H1 (cell line): ENCODE measurements at regions not wholly inside any gene's neighbourhood (a gene's known extent, or its start where the extent isn't known, plus 50 kb on each side); places are given as distances from the start of the nearest gene placed in this dataset.

ENCODE experiments used
- CTCF ChIA-PET: fragments of 300-600 bp; sonication (Branson Sonifier 250); formaldehyde crosslinking; loops from one replicate; lab custom pipeline; 2021; ENCODE audit not compliant: partially characterized antibody; lab: Charles Lee
- POLR2A ChIA-PET: fragments of 300-600 bp; sonication (Branson Sonifier 250); formaldehyde crosslinking; loops from one replicate; lab custom pipeline; 2021; ENCODE audit warnings: inconsistent platforms; ENCODE audit not compliant: partially characterized antibody; lab: Charles Lee
- DNase-seq, 2 experiments: peaks; one replicate each; pipeline versions ENCODE4 v3.0.0 to v3.0.0-alpha.2; 2010 to 2022; ENCODE audit warnings: low spot score in 2 of 2, low read depth in 1 of 2, mixed read lengths in 1 of 2
- FAIRE-seq: peaks from 2 replicates; lab custom pipeline; 2011; peaks lifted over from hg19 to GRCh38; lab: Jason Lieb, UNC
- H2AFZ ChIP-seq: 2 replicates; pipeline ENCODE4 v1.8.1; 2012; ENCODE audit warnings: low read length, inconsistent platforms
- H2AK5ac ChIP-seq: 2 replicates; pipeline ENCODE4 v1.6.1; 2013; ENCODE audit warnings: low read depth, low read length
- H2BK120ac ChIP-seq: replicated peaks from 2 replicates; pipeline ENCODE3; 2013; ENCODE audit warnings: low read depth, low read length, inconsistent platforms
- H2BK12ac ChIP-seq: 2 replicates; pipeline ENCODE4 v1.6.1; 2013; ENCODE audit warnings: low read depth, low read length
- H2BK15ac ChIP-seq: 2 replicates; pipeline ENCODE4 v1.6.1; 2013; ENCODE audit warnings: low read length
- H2BK20ac ChIP-seq: 2 replicates; pipeline ENCODE4 v1.6.1; 2013; ENCODE audit warnings: low read length
- H2BK5ac ChIP-seq: 2 replicates; pipeline ENCODE4 v1.6.1; 2013; ENCODE audit warnings: low read depth, low read length
- H3K14ac ChIP-seq: 2 replicates; pipeline ENCODE4 v1.6.1; 2013; ENCODE audit warnings: inconsistent platforms; ENCODE audit not compliant: insufficient read length
- H3K18ac ChIP-seq: 2 replicates; pipeline ENCODE4 v1.6.1; 2013; ENCODE audit warnings: low read length; ENCODE audit errors: extremely low read depth
- H3K23ac ChIP-seq: 2 replicates; pipeline ENCODE4 v1.6.1; 2013; ENCODE audit warnings: inconsistent platforms; ENCODE audit not compliant: insufficient read length
- H3K23me2 ChIP-seq: 2 replicates; pipeline ENCODE4 v1.6.1; 2013; ENCODE audit warnings: low read depth, low read length
- H3K27ac ChIP-seq: 2 replicates; pipeline ENCODE4 v1.6.1; 2011; ENCODE audit warnings: low read depth, low read length, inconsistent platforms
- H3K27me3 ChIP-seq, 4 experiments: replicated peaks in 1 of 4; 1 replicate in 1 of 4; 2 replicates in 3 of 4; pipeline versions ENCODE4 v1.6.1 to v1.8.1; 2011 to 2013; ENCODE audit warnings: low read length in 3 of 4, mild to moderate bottlenecking in 3 of 4, inconsistent platforms in 2 of 4, mixed read lengths in 2 of 4, moderate library complexity in 1 of 4; ENCODE audit not compliant: control insufficient read depth in 3 of 4, insufficient read depth in 3 of 4; ENCODE audit errors: extremely low read depth in 1 of 4
- H3K36me3 ChIP-seq, 4 experiments: 2 replicates each; pipeline versions ENCODE4 v1.6.1 to v1.8.1; 2011 to 2013; ENCODE audit warnings: mild to moderate bottlenecking in 4 of 4, low read length in 3 of 4, moderate library complexity in 2 of 4, control low read depth in 1 of 4, inconsistent platforms in 1 of 4; ENCODE audit not compliant: insufficient read depth in 4 of 4, control insufficient read depth in 2 of 4
- H3K4ac ChIP-seq: replicated peaks from 2 replicates; pipeline ENCODE3; 2013; ENCODE audit warnings: low read length, low read depth, mixed read lengths, inconsistent platforms; ENCODE audit not compliant: insufficient read length
- H3K4me1 ChIP-seq, 4 experiments: replicated peaks in 1 of 4; 1 replicate in 1 of 4; 2 replicates in 3 of 4; pipeline versions ENCODE4 v1.6.1 to v1.8.1; 2011 to 2013; ENCODE audit warnings: low read length in 3 of 4, inconsistent platforms in 2 of 4, mixed read lengths in 1 of 4; ENCODE audit not compliant: insufficient read depth in 4 of 4, control insufficient read depth in 3 of 4
- H3K4me2 ChIP-seq, 2 experiments: 2 replicates each; pipeline versions ENCODE4 v1.6.1 to v1.8.1; 2011 to 2013; ENCODE audit warnings: low read depth in 2 of 2, low read length in 2 of 2, control low read depth in 1 of 2, inconsistent platforms in 1 of 2, mild to moderate bottlenecking in 1 of 2; ENCODE audit not compliant: insufficient read depth in 1 of 2
- H3K4me3 ChIP-seq, 4 experiments: fragments of 200-600, 300-600 bp in 1 of 4; sonication (generic), shearing (Covaris generic), sonication (Bioruptor Twin) in 1 of 4; 2 replicates each; pipeline versions ENCODE4 v1.5.1 to v1.8.1; 2011 to 2016; ENCODE audit warnings: low read length in 4 of 4, low read depth in 3 of 4, control low read depth in 2 of 4, inconsistent platforms in 2 of 4, mild to moderate bottlenecking in 2 of 4, mixed read lengths in 1 of 4, moderate library complexity in 1 of 4; ENCODE audit not compliant: insufficient read depth in 2 of 4; ENCODE audit errors: extremely low read depth in 1 of 4
- H3K56ac ChIP-seq: replicated peaks from 2 replicates; pipeline ENCODE3; 2013; ENCODE audit warnings: low read depth, mild to moderate bottlenecking, mixed read lengths, low read length, inconsistent platforms; ENCODE audit not compliant: insufficient read length
- H3K79me1 ChIP-seq: 2 replicates; pipeline ENCODE4 v1.6.1; 2013; ENCODE audit warnings: low read depth, low read length, control low read depth
- H3K79me2 ChIP-seq, 2 experiments: 2 replicates each; pipeline versions ENCODE4 v1.6.1 to v1.8.1; 2012 to 2013; ENCODE audit warnings: low read length in 2 of 2, mild to moderate bottlenecking in 2 of 2, inconsistent platforms in 1 of 2; ENCODE audit not compliant: insufficient read depth in 2 of 2, control insufficient read depth in 1 of 2
- H3K9ac ChIP-seq, 4 experiments: replicated peaks in 1 of 4; 1 replicate in 1 of 4; 2 replicates in 3 of 4; pipeline versions ENCODE4 v1.6.1 to v1.8.1; 2011 to 2013; ENCODE audit warnings: low read depth in 3 of 4, low read length in 3 of 4, control low read depth in 2 of 4, mild to moderate bottlenecking in 2 of 4, moderate library complexity in 2 of 4, inconsistent platforms in 1 of 4; ENCODE audit errors: extremely low read depth in 1 of 4
- H3K9me3 ChIP-seq, 2 experiments: 2 replicates each; pipeline versions ENCODE4 v1.6.1 to v1.8.1; 2012 to 2013; ENCODE audit warnings: mild to moderate bottlenecking in 2 of 2, moderate library complexity in 2 of 2, control low read depth in 1 of 2, inconsistent platforms in 1 of 2, low read depth in 1 of 2, low read length in 1 of 2, mixed read lengths in 1 of 2; ENCODE audit not compliant: insufficient read depth in 2 of 2
- H4K20me1 ChIP-seq, 2 experiments: replicated peaks in 1 of 2; 2 replicates each; pipeline versions ENCODE3 to v1.8.1; 2011 to 2013; ENCODE audit warnings: inconsistent platforms in 2 of 2, low read length in 2 of 2, mild to moderate bottlenecking in 1 of 2; ENCODE audit not compliant: insufficient read depth in 2 of 2, control insufficient read depth in 1 of 2
- H4K5ac ChIP-seq: 2 replicates; pipeline ENCODE4 v1.6.1; 2013; ENCODE audit warnings: low read length, low read depth, mixed read lengths, inconsistent platforms; ENCODE audit not compliant: insufficient read length
- H4K8ac ChIP-seq: 2 replicates; pipeline ENCODE4 v1.8.0; 2013; ENCODE audit warnings: mild to moderate bottlenecking, moderate library complexity, low read length, inconsistent platforms; ENCODE audit not compliant: insufficient read depth; ENCODE audit errors: extremely low read depth
- H4K91ac ChIP-seq: replicated peaks from 2 replicates; pipeline ENCODE3; 2013; ENCODE audit warnings: low read length, mixed read lengths, inconsistent platforms; ENCODE audit not compliant: insufficient read length
- ASH2L ChIP-seq: fragments of 200-600, 300-600 bp; sonication (generic); IDR thresholded peaks from one replicate; pipeline ENCODE4 v1.7.1; 2017; ENCODE audit warnings: low read length
- BCL11A ChIP-seq, 2 experiments: IDR thresholded peaks; one replicate each; pipeline ENCODE4 v1.6.1; 2011; ENCODE audit warnings: low read depth in 2 of 2, low read length in 2 of 2, mild to moderate bottlenecking in 2 of 2
- GTF2F1 ChIP-seq: IDR thresholded peaks from 2 replicates; pipeline ENCODE4 v1.6.1; 2012; ENCODE audit warnings: low read depth, low read length, improper control_type of control experiment, borderline replicate concordance
- JUN ChIP-seq: IDR thresholded peaks from 2 replicates; pipeline ENCODE4 v1.6.1; 2011; ENCODE audit warnings: low read depth, mild to moderate bottlenecking, improper control_type of control experiment, low read length
- JUND ChIP-seq: IDR thresholded peaks from 2 replicates; pipeline ENCODE4 v1.6.1; 2011; ENCODE audit warnings: mild to moderate bottlenecking, improper control_type of control experiment, low read length
- KDM5A ChIP-seq: fragments of 200-600 bp; IDR thresholded peaks from 2 replicates; pipeline ENCODE4 v1.7.1; 2012; ENCODE audit warnings: mild to moderate bottlenecking, low read length, inconsistent platforms, mixed read lengths
- NRF1 ChIP-seq: IDR thresholded peaks from 2 replicates; pipeline ENCODE4 v1.6.1; 2011; ENCODE audit warnings: mild to moderate bottlenecking, low read depth, low read length, improper control_type of control experiment
- POU5F1 ChIP-seq: IDR thresholded peaks from 2 replicates; pipeline ENCODE4 v1.6.1; 2011; ENCODE audit warnings: low read depth, mild to moderate bottlenecking, low read length, moderate library complexity
- RXRA ChIP-seq: IDR thresholded peaks from 2 replicates; pipeline ENCODE4 v1.6.1; 2011; ENCODE audit warnings: low read depth, mild to moderate bottlenecking, low read length, moderate library complexity; ENCODE audit not compliant: insufficient read depth
- SIX5 ChIP-seq: IDR thresholded peaks from 2 replicates; pipeline ENCODE4 v1.6.1; 2011; ENCODE audit warnings: mild to moderate bottlenecking, low read depth, low read length
- SP2 ChIP-seq: IDR thresholded peaks from 2 replicates; pipeline ENCODE4 v1.6.1; 2012; ENCODE audit warnings: mild to moderate bottlenecking, low read length, inconsistent platforms
- TAF7 ChIP-seq: optimal IDR thresholded peaks from 2 replicates; pipeline ENCODE3; 2011; ENCODE audit warnings: low read depth, mild to moderate bottlenecking, inconsistent platforms, low read length, moderate library complexity, borderline replicate concordance
- TCF12 ChIP-seq: IDR thresholded peaks from 2 replicates; pipeline ENCODE4 v1.6.1; 2011; ENCODE audit warnings: low read depth, mild to moderate bottlenecking, low read length
- TEAD4 ChIP-seq: IDR thresholded peaks from 2 replicates; pipeline ENCODE4 v1.6.1; 2012; ENCODE audit warnings: low read depth, low read length, inconsistent platforms, mixed read lengths
- WGBS, 2 experiments: shearing (Covaris generic) in 1 of 2; methylation state at CpG; one replicate each; pipeline versions ENCODE4 v1.1.6 to v1.1.7; 2013 to 2015; ENCODE audit warnings: low lambda C conversion rate in 2 of 2, mixed read lengths in 2 of 2, inconsistent platforms in 1 of 2, low coverage in 1 of 2, missing lambda C conversion rate in 1 of 2; ENCODE audit not compliant: insufficient replicate concordance in 2 of 2, insufficient coverage in 1 of 2, insufficient read length in 1 of 2; ENCODE audit errors: extremely low coverage in 1 of 2, missing lambda C conversion rate in 1 of 2; 5-methylcytosine and 5-hydroxymethylcytosine counted together
- TF ChIP-seq, protein P1 (sequence below): IDR thresholded peaks from 2 replicates; pipeline ENCODE4 v1.6.1; 2011; ENCODE audit warnings: low read length, improper control_type of control experiment

DNA sequence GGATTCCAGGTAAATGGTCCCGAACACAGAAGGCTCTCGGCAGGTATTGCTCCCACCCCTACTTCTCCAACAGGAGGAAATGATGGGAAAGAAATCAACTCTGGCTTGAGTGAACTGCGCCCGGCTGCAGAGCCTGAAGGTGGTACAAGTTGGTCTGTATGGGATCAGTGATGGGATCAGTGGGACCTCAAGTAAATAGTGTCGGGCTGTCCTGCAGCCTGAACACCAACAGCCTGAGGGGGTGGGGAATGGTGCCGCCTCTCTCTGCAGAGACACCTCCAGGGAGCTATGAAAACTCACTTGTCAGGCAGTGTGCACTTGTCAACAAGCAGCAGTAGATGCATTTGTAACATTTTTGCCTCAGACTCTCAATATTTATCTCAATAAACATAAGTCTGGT, 183.5 kb downstream of the MATN1 start:
- Histone ChIP-seq H3K4me3 (no peak overlapping the region), H2AK5ac (no peak overlapping the region), H3K36me3 (no peaks in the 10 kb centered on the region), H3K79me1 (no peaks in the 10 kb centered on the region), H3K56ac (no peak overlapping the region), H3K18ac (no peak overlapping the region; the same call in 1 of the 2 replicates), H4K8ac (no peak overlapping the region), H2BK120ac (no peak overlapping the region), H3K4me1 (no peaks in the 10 kb centered on the region; a peak in 1 of 7 replicates), H3K9ac (no peak overlapping the region), H3K23ac (no peak overlapping the region), H4K20me1 (no peaks in the 10 kb centered on the region), H3K4ac (no peak overlapping the region), H3K79me2 (no peaks in the 10 kb centered on the region), H3K27ac (no peak overlapping the region), H3K4me2 (no peak overlapping the region), H4K91ac (no peak overlapping the region), H2BK5ac (no peak overlapping the region), H2BK20ac (no peak overlapping the region), H4K5ac (no peak overlapping the region), H2AFZ (no peak overlapping the region), H2BK12ac (no peak overlapping the region), H3K23me2 (no peaks in the 10 kb centered on the region), H3K14ac (no peak overlapping the region), H3K9me3 (peaks cover 0 to 3% of the 10 kb centered on the region in 2 experiments; a peak in 1 of 4 replicates), H2BK15ac (no peak overlapping the region), H3K27me3 (no peaks in the 10 kb centered on the region; a peak in 1 of 7 replicates)
- ChIA-PET POLR2A (no interaction called here), CTCF (interaction anchor here (0.9 to 2.6 kb wide), 2 partner anchors 30 to 159 kb away, joined by 3 to 5 read pairs; no protein-coding TSS in a partner anchor)
- WGBS, 2 experiments = 81% methylated on average over 6 of the region's 6 CpGs; no CpG with 5 or more reads in 1 of the 2 experiments
- DNase-seq (no peak), FAIRE-seq (no peak)
- TF ChIP-seq TAF7 (no peak), JUN (no peak), RXRA (no peak), BCL11A (IDR thresholded peaks at IDR 0.05; ENCODE audit: low read depth in 2 of 2, low read length in 2 of 2) (no peak), SP2 (no peak), SIX5 (no peak), GTF2F1 (no peak), TEAD4 (no peak), TCF12 (no peak), POU5F1 (no peak), JUND (no peak), NRF1 (no peak), KDM5A (no peak), ASH2L (no peak)
- TF ChIP-seq, protein P1, sequence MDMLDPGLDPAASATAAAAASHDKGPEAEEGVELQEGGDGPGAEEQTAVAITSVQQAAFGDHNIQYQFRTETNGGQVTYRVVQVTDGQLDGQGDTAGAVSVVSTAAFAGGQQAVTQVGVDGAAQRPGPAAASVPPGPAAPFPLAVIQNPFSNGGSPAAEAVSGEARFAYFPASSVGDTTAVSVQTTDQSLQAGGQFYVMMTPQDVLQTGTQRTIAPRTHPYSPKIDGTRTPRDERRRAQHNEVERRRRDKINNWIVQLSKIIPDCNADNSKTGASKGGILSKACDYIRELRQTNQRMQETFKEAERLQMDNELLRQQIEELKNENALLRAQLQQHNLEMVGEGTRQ = no peak
